ENCODE measurements at regions not wholly inside any gene's neighbourhood (a gene's known extent, or its start where the extent isn't known, plus 50 kb on each side); places are given as distances from the start of the nearest gene placed in this dataset.

GRCh38 chr9:78127279-78128225, 95.9 kb upstream of the GNAQ start:
- TF ChIP-seq YY1 (tag by site-specific recombination; IDR thresholded peaks at IDR 0.05) (no peak), CTCF (tag by site-specific recombination; IDR thresholded peaks at IDR 0.05) (no peak), REST (tag by site-specific recombination; IDR thresholded peaks at IDR 0.05) (no peak), RBAK (tag by site-specific recombination; IDR thresholded peaks at IDR 0.05) (no peak), ZNF549 (tag by site-specific recombination; IDR thresholded peaks at IDR 0.05) (no peak), ZNF768 (tag by site-specific recombination; IDR thresholded peaks at IDR 0.05) (no peak), MYNN (tag by site-specific recombination; IDR thresholded peaks at IDR 0.05; ENCODE audit: borderline replicate concordance) (no peak), ZBTB20 (tag by site-specific recombination; IDR thresholded peaks at IDR 0.05) (no peak), SALL2 (tag by site-specific recombination; IDR thresholded peaks at IDR 0.05; ENCODE audit: borderline replicate concordance) (no peak), ZNF654 (tag by site-specific recombination; IDR thresholded peaks at IDR 0.05; ENCODE audit: low read depth) (no peak)
- TF ChIP-seq, protein P1, sequence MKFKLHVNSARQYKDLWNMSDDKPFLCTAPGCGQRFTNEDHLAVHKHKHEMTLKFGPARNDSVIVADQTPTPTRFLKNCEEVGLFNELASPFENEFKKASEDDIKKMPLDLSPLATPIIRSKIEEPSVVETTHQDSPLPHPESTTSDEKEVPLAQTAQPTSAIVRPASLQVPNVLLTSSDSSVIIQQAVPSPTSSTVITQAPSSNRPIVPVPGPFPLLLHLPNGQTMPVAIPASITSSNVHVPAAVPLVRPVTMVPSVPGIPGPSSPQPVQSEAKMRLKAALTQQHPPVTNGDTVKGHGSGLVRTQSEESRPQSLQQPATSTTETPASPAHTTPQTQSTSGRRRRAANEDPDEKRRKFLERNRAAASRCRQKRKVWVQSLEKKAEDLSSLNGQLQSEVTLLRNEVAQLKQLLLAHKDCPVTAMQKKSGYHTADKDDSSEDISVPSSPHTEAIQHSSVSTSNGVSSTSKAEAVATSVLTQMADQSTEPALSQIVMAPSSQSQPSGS (tag by site-specific recombination; IDR thresholded peaks at IDR 0.05; ENCODE audit: low read depth), result no peak
- TF ChIP-seq, protein P2, sequence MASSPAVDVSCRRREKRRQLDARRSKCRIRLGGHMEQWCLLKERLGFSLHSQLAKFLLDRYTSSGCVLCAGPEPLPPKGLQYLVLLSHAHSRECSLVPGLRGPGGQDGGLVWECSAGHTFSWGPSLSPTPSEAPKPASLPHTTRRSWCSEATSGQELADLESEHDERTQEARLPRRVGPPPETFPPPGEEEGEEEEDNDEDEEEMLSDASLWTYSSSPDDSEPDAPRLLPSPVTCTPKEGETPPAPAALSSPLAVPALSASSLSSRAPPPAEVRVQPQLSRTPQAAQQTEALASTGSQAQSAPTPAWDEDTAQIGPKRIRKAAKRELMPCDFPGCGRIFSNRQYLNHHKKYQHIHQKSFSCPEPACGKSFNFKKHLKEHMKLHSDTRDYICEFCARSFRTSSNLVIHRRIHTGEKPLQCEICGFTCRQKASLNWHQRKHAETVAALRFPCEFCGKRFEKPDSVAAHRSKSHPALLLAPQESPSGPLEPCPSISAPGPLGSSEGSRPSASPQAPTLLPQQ (tag by site-specific recombination; IDR thresholded peaks at IDR 0.05), result no peak
- TF ChIP-seq, protein P3, sequence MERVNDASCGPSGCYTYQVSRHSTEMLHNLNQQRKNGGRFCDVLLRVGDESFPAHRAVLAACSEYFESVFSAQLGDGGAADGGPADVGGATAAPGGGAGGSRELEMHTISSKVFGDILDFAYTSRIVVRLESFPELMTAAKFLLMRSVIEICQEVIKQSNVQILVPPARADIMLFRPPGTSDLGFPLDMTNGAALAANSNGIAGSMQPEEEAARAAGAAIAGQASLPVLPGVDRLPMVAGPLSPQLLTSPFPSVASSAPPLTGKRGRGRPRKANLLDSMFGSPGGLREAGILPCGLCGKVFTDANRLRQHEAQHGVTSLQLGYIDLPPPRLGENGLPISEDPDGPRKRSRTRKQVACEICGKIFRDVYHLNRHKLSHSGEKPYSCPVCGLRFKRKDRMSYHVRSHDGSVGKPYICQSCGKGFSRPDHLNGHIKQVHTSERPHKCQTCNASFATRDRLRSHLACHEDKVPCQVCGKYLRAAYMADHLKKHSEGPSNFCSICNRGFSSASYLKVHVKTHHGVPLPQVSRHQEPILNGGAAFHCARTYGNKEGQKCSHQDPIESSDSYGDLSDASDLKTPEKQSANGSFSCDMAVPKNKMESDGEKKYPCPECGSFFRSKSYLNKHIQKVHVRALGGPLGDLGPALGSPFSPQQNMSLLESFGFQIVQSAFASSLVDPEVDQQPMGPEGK (tag by site-specific recombination; IDR thresholded peaks at IDR 0.05), result no peak
